ENCODE measurements at regions not wholly inside any gene's neighbourhood (a gene's known extent, or its start where the extent isn't known, plus 50 kb on each side); places are given as distances from the start of the nearest gene placed in this dataset.

DNA sequence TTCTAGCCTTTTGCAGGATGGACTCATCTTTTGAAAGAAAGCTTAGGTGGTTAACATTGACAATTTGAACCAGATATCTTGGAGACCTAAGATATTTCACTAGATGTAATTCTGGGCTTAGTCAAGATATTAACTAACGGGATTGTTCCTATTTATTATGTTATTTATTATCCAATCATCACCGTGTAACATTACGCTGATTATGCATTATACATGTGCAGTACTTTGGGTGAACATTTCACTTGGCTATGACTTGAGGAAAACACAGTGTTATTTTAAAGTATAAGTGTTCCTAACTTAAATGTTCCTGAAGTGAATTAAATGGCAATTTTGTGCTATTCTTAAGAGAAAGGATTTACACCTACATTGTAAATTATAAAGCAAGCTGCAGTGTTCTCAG lies 574.5 kb upstream of the KCNMB2 start:
- DNase-seq (ENCODE audit: low read depth, low spot score): no peak
- no peak overlapping the region for H3K4me3 ChIP-seq (ENCODE audit: low read length)

DNA sequence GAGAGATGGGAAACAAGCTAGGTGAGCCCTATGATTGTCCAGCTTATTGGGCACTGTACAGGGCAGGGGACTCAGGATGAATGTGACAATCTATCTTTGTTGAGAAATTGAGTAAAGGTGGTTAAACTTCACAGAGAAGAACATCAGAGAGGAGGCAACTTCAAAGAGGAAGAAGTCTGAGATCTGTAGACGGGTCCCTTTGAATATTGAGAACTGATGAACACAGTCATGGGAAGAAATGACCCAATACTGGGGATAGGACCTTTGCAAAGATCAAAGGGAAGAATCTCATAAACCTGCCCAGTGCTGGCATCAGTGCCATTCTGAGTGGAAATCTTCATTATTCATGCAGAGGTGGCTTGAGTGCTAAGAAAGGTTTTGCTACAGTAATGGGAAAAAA lies 569.7 kb upstream of the KCNMB2 start:
- no peak overlapping the region for H3K4me3 ChIP-seq (ENCODE audit: low read length)
- DNase-seq (ENCODE audit: low read depth, low spot score): no peak

DNA sequence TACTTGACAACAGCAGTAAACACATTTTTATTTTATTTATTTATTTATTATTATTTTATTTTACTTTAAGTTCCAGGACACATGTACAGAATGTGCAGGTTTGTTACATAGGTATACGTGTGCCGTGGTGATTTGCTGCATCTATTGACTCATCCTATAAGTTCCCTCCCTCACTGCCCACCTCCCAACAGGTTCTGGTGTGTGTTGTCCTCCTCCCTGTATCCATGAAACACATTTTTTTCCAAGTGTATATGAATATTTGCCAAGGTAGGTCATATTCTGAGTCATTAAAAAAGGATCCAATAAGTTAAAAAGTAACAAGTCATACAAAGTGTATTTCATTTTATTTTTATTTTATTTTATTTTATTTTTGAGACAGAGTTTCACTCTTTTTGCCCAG lies 567.3 kb upstream of the KCNMB2 start:
- no peak overlapping the region for H3K4me3 ChIP-seq (ENCODE audit: low read length)
- no peak for DNase-seq (ENCODE audit: low read depth, low spot score)

DNA sequence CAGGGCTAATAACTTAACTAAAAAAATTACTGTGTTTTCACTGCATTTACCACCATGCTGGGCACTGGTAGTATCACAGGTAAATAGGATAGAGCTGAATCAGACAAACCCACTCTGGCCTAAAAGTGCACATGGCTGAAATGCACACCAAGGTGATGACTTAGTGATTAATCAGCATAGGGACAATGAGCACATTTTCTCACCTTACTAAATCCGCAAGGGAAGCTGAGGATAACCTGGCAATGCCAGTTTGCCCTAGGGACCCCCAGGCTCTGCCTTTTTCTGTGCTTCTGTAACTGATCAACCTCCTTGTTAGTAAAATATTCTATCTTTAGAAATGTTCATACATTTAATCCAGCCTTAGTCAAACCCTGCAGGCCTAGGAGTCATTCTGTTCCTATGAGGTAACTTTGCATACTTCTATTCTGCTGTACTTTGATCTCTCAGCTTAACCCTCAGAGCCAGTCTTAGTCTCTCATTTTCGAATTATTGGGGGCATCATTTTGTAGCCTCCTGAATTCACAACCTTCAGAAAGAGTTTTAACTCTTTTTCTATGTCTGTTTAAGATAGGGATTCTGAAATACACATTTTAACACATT lies 562.9 kb upstream of the KCNMB2 start:
- no peak for DNase-seq (ENCODE audit: low read depth, low spot score)
- no peak overlapping the region for H3K4me3 ChIP-seq (ENCODE audit: low read length)

DNA sequence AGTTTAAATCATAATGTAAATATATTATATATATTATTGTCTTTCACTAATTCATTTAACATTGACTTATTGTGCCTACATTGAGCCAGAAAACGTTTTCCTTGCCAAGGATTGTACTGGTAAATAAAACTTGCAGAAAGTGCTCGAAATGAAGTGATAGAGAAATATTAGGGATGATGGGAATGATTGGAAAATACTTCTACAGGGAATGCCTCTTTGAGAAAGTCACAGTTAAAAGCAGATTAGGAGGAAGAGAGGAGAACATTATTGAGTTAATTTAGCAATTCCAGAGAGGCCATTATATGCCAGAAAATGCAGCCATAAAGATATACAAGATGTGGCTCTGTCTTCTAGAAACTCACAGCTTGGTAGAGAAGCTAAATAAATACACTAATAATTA lies 560.0 kb upstream of the KCNMB2 start:
- H3K4me3 ChIP-seq (ENCODE audit: low read length): no peak overlapping the region
- no peak for DNase-seq (ENCODE audit: low read depth, low spot score)

DNA sequence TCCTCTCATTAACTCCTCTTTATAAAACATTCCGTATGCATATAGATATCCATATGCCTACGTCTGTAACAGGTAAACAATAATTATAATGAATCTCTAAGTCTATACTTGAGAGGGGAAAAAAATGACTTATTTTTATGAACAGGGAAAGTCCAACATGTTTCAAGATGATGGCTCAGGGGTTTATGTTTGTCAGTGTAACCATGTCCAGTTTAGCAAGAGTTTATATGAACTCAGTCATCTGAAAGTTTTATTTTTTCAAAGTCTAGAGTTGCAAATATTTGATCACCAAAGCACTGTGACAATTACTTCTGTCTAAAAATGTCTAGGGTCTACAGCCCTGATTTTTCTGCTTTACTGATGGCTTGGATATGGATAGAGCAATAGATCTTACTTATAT lies 559.4 kb upstream of the KCNMB2 start:
- DNase-seq (ENCODE audit: low read depth, low spot score): no peak

DNA sequence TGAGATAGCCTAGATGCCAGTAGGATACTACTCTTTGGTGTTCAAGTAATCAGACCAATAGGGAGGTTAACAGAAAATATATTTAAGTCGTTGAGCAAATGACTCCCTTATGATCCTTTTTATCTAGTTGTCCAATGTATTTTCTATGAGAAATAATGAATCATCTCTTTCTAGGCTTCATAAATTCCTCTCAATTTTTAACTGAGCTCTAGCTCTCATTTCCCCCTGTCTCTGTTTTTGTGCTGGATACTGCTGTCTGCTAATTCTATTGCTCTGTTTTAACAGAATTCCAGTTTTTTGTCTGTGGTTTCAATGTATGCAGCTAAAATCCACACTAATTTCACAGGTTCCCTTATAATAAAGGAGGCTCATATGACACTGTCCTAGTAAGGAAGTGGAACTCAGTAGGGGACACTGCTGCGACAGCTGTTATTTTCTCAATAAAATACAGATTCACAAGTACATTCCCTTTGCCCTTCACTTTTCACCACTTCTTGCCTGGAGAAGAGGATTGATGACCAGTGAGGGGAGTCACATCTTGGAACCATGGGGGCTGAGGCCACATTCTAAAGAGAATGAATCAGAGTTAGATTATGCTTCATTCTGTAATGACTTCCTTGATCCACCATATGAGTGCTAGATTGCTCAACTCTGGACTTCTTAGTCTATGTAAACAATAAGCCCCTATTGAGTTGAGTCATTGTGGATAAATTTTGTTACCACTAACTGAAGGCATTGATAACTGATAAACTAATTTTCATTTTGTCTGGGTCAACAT lies 558.7 kb upstream of the KCNMB2 start:
- DNase-seq (ENCODE audit: low read depth, low spot score): no peak
- no peak overlapping the region for H3K4me3 ChIP-seq (ENCODE audit: low read length)

More for the DNA sequence above, 559.4 kb upstream of the KCNMB2 start:
- H3K4me3 ChIP-seq (ENCODE audit: low read length): no peak overlapping the region

DNA sequence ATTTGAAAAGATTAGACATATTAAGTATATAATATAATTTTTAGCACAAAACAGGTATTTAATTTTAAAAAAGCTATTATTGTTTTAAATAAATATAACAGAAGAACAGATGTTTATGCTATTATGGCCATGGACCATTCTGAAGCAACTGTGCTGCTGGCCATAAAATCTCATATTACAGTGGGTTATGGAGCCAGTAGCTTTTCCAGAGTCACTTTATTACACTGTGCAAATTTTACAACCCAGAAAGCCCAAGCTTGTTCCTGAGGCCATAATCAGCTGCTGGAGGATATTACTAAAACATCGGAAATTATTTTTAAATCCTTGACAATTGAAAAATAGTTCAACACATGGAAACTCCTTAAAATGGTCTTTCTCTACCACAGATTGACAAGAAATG lies 557.3 kb upstream of the KCNMB2 start:
- no peak overlapping the region for H3K4me3 ChIP-seq (ENCODE audit: low read length)
- DNase-seq (ENCODE audit: low read depth, low spot score): no peak

DNA sequence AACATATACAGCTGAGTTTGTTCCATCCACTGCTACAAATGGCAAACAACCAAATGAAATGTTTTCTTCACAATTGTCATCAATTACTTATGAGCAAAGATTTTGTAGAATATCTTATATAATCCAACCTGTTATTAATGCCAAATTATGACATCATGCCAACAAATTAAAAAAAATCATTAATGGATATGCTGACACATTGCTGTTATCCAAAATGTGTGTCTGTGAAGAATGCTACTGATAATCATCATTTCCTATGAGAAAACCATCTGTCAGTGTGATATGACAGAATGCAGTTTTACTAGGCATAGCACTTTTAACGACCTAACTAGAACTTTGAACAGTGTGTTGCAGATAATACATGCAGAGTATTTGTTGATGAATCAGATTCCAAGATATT lies 556.5 kb upstream of the KCNMB2 start:
- no peak for DNase-seq (ENCODE audit: low read depth, low spot score)
- H3K4me3 ChIP-seq (ENCODE audit: low read length): no peak overlapping the region

DNA sequence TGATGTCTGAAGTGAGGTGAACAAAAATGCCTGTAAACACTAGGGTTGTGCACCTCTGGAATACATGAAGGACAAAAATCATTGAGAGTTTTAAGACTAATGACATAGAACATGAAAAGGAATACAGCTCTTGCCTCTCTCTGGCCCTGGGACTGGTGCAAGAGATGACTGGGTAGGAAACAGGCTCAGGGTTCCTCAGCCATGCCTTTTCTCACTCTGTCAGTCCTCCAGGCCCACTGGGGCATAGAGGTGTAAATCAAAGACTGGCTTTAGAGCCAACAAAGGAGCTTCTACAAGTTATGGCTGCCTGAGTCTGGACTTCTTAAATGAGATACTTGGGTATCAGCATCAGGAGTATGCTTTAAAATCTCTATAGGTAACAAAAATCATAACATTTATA lies 554.7 kb upstream of the KCNMB2 start:
- no peak for DNase-seq (ENCODE audit: low read depth, low spot score)

DNA sequence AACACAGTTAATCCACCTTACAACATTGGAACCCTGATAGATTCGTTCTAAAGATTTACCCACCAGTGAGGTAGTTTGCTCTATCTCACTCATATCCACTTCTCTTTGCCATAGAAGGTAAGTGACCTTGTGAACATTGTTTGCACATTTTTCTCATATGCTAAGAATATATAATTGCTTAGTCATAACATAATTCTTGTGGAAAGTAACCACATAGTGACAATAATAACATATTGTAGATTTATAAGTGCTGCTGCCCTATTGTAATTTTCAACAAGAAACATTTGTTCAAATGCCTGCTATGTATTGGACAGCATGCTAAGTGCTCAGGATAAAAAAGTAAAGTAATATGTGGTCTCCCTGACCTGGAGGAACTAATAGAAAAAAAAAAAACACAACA lies 554.2 kb upstream of the KCNMB2 start:
- no peak for DNase-seq (ENCODE audit: low read depth, low spot score)
- H3K4me3 ChIP-seq (ENCODE audit: low read length): no peak overlapping the region

More for the DNA sequence above, 554.7 kb upstream of the KCNMB2 start:
- no peak overlapping the region for H3K4me3 ChIP-seq (ENCODE audit: low read length)

DNA sequence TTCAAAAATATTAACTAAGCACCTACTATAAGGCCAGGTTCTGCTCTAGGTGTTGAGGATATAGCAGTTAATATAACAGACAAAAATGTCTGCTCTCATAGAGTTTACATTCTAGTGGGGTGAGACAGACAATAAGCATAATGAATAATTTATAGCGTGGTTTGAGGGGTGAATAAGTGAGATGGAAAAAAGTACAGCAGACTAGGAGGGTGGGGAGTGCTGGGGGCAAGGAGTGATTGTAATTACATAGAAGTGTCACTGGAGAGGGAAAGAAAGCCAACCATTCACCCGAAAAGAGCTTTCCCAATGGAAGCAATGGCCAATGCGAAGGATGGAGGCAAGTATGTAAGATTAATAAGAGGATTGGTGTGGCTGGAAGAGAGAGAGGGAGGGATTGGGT lies 552.9 kb upstream of the KCNMB2 start:
- no peak for DNase-seq (ENCODE audit: low read depth, low spot score)

DNA sequence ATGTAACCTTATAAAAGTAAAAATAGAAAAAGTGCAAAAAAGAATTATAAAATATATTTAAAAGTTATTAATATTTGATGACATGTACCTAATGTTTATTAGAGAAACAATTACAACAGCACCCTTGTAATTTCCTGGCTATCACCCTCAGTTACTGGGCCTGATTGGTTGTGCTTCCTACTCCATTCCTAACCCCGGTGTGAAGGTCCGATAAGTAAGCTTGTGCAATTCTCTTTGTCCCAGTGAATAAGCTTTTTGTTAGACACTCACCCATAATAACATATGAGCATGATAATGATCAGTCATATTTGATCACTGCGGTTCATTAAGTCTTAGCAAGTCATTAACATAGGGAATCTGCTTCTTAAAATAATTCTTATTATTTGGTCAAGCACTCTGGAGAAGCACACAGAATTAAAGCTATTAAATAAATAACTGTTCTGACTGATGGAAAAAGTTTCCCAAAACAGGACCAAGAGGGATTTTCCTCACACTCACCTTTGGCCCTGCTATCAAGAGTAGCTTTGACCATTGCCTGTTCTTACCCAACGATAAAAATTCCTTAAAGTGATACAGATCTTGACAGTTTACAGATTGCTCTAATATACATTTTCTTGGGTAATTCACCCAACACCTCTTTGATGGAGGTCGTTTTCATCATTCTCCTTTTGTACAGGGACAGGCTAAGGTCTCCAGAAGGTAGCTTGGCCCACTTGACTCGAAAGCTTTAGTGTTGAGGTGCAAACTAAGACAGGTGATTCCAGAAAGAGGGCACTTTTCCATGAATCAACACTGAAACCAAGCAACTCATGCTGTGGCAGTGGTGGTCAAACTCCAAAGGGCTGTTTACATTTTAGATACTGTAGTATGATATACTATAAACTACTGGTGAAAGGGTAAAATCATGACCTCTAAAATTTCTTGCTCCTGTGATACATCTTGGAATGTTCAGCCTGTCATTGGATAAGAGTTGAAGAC lies 543.0 kb upstream of the KCNMB2 start:
- DNase-seq (ENCODE audit: low read depth, low spot score): no peak
- H3K4me3 ChIP-seq (ENCODE audit: low read length): no peak overlapping the region

More for the DNA sequence above, 552.9 kb upstream of the KCNMB2 start:
- no peak overlapping the region for H3K4me3 ChIP-seq (ENCODE audit: low read length)

DNA sequence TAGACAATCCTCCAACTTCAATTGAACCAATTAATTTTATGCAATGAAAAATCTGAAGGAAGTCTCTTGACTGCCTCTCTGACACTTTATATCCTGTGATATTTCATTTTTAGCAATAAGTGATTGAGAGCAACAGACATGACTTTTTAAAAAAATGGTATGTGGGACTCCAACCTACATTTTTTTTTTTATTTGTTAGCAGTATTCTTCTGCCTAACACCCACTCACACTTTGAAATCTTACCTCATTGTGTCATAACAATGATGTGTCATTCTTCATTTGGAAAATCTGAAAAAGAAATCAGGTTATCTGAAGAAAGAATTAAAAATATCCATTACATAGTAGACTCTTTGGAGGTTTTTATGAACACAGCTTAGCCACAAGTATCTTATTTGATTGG lies 541.3 kb upstream of the KCNMB2 start:
- no peak overlapping the region for H3K4me3 ChIP-seq (ENCODE audit: low read length)
- no peak for DNase-seq (ENCODE audit: low read depth, low spot score)

DNA sequence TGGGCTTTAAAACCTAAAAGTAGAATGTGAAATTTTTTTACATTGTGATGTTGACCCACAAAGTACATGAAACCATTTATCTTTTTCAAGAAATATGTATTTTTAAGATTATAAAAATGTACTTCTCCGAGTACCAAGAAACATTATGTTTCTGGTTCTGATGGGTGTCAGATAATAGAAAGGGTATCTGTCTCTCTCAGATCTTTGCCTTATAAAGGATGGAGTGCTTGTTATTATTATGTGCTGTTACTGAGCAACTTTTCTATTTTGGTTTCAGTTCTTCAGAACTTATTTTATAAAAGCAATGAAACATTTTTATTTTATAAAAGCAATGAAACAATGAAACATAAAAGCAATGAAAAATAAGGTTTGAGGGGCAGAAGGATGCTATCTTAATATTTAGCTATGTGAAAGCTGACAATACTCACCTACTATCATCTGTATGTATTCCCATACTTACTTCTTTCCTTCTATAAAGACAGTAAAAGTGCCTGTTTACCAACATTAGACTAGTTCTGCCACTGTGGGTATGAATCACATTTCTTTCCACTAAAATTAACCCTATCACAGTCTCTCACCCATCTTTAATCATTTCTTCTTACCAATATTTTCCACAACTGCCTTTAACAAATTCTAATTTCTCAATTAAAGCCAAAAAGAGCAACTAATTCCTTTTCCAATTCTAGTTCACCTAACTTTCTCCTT lies 540.7 kb upstream of the KCNMB2 start:
- DNase-seq (ENCODE audit: low read depth, low spot score): no peak

DNA sequence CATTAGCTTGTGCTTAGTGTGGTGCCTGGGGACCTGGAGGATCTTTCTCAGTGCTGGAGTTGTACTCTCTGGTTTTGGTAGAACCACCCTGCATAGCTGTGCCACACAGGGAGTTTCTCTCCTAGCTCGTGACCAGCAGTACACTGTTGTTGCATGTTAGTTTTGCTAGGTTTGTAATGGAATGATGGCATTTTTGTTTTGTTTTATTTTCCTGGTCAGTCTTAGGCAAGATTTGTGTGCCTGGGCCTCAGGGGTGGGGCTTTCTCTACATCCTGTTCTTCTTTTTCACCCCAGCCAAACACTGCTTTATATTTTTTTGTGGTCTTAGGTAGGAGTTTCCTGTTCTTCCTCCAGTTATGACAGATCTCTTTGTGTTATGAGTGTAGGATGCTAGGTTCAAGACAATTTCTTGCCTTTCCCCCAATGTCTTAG lies 534.5 kb upstream of the KCNMB2 start:
- no peak for DNase-seq (ENCODE audit: low read depth, low spot score)
- no peak overlapping the region for H3K4me3 ChIP-seq (ENCODE audit: low read length)

More for the DNA sequence above, 540.7 kb upstream of the KCNMB2 start:
- no peak overlapping the region for H3K4me3 ChIP-seq (ENCODE audit: low read length)

DNA sequence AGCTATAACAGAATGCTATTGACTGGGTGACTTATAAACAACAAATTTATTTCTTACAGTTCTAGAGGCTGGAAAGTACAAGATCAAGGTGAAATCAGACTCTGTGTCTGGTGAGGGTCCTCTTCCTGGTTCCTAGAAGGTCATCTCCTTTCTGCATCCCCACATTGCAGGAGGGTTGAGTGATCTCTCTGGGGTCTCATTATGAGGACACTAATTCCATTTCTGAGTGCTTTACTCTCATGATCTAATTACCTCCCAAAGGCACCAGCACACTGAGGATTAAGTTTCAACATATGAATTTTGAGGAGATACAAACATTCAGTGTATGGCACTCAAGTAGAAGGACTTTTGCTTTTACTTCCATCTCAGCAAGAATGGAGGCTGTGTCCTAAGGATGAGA lies 534.1 kb upstream of the KCNMB2 start:
- DNase-seq (ENCODE audit: low read depth, low spot score): no peak
- no peak overlapping the region for H3K4me3 ChIP-seq (ENCODE audit: low read length)

DNA sequence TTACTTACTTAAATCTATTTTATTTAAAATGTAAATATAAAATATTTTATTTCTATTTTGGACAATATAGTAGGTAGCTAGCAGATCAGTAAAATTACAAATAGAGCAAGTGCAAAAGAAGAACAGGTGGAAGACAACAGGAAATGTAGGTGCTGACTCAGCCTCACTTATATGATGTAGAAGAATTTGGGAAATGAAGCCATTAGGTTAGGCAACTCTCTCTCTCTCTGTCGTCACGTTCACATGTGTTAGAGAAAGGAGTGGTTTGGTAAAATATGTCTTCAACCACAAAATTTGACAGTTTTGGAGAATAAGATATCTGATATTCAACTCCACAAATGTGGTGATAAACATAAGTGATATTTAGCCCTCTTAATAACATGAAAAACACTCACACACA lies 532.5 kb upstream of the KCNMB2 start:
- H3K4me3 ChIP-seq (ENCODE audit: low read length): no peak overlapping the region
- DNase-seq (ENCODE audit: low read depth, low spot score): no peak

DNA sequence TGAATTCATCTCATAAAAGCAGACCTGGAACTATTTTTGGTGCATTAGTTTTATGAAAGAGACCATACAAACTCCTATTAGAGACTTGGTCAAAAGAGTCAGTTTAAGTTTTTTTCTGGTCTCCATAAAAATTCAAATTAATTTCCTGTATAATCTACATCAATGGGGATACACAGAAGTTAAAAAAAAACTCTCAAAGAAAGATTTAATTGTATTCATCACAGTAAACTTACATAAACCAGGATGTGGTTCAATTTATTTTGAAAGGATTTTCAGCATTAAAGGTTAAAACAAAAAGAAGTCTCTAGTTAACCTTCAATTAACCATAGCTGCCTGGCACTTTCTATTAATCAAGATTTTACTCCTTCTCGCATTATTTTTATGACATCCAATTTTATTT lies 530.3 kb upstream of the KCNMB2 start:
- no peak overlapping the region for H3K4me3 ChIP-seq (ENCODE audit: low read length)
- DNase-seq (ENCODE audit: low read depth, low spot score): no peak

All from Jurkat, Clone E6-1 (cell line).